Transverse colon (tissue), 4 donors: ENCODE measurements at regions not wholly inside any gene's neighbourhood (a gene's known extent, or its start where the extent isn't known, plus 50 kb on each side); places are given as distances from the start of the nearest gene placed in this dataset.

Experiments used
- POLR2A ChIP-seq: fragments of 450-650 bp; IDR thresholded peaks from one replicate; pipeline ENCODE4 v1.6.1; 2016; ENCODE audit warnings: antibody characterized with exemption, mild to moderate bottlenecking, moderate library complexity
- POLR2AphosphoS5 ChIP-seq, 3 donors: sonication (generic); formaldehyde crosslinking; IDR thresholded peaks; one replicate each; pipeline ENCODE4 v1.6.1; 2016; ENCODE audit warnings: antibody characterized with exemption in 3 of 3
- TF ChIP-seq, protein P1 (sequence below), 5 experiments: fragments of 200-600 bp in 3 of 5; fragments of 450-650 bp in 2 of 5; sonication (generic) in 3 of 5; IDR thresholded peaks; 1 replicate in 2 of 5; 2 replicates in 3 of 5; pipeline ENCODE4 v1.5.1; 2016 to 2017; ENCODE audit warnings: antibody characterized with exemption in 5 of 5, inconsistent platforms in 3 of 5, mild to moderate bottlenecking in 2 of 5, moderate library complexity in 1 of 5

DNA sequence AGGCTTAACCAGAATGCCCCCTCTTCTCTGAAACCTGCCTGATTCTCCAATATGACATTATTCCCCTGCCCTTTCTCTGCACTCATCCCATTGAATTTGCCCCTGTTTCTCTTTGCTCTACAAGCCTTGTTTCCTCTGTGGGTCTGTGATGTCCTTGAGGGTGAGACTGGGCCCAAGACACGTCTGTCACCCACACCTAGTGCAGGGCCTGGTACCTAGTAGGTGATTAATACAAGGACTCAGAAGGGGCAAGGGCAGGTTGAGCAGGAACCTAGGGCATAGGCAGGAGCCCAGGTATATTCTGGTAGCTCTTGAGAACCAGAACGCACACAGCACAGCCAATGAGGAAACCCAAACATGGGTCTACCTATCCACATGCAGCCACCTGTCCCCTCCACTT is 81.9 kb upstream of the HMGXB4 start:
- TF ChIP-seq, protein P1, sequence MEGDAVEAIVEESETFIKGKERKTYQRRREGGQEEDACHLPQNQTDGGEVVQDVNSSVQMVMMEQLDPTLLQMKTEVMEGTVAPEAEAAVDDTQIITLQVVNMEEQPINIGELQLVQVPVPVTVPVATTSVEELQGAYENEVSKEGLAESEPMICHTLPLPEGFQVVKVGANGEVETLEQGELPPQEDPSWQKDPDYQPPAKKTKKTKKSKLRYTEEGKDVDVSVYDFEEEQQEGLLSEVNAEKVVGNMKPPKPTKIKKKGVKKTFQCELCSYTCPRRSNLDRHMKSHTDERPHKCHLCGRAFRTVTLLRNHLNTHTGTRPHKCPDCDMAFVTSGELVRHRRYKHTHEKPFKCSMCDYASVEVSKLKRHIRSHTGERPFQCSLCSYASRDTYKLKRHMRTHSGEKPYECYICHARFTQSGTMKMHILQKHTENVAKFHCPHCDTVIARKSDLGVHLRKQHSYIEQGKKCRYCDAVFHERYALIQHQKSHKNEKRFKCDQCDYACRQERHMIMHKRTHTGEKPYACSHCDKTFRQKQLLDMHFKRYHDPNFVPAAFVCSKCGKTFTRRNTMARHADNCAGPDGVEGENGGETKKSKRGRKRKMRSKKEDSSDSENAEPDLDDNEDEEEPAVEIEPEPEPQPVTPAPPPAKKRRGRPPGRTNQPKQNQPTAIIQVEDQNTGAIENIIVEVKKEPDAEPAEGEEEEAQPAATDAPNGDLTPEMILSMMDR (IDR thresholded peaks at IDR 0.05) = no peak
- TF ChIP-seq POLR2AphosphoS5 (IDR thresholded peaks at IDR 0.05) (no peak), POLR2A (no peak)
